HCT116 (cell line): ENCODE measurements at regions not wholly inside any gene's neighbourhood (a gene's known extent, or its start where the extent isn't known, plus 50 kb on each side); places are given as distances from the start of the nearest gene placed in this dataset.

Experiments used
- CBX3 ChIP-seq: IDR thresholded peaks from 2 replicates; pipeline ENCODE4 v1.6.1; 2012; ENCODE audit warnings: low read depth
- FOSL1 ChIP-seq: IDR thresholded peaks from 2 replicates; pipeline ENCODE4 v1.6.1; 2012; ENCODE audit warnings: low read depth
- POLR2A ChIP-seq: IDR thresholded peaks from 2 replicates; pipeline ENCODE4 v1.7.0; 2011; ENCODE audit warnings: borderline replicate concordance; ENCODE audit not compliant: insufficient read depth, insufficient read length; ENCODE audit errors: extremely low read depth
- SP1 ChIP-seq: IDR thresholded peaks from 2 replicates; pipeline ENCODE4 v1.6.1; 2012; ENCODE audit warnings: low read depth
- ZNF274 ChIP-seq: fragments of 200-500 bp; sonication (Bioruptor generic); IDR thresholded peaks from 2 replicates; pipeline ENCODE4 v1.6.1; 2014; ENCODE audit warnings: mild to moderate bottlenecking, low read depth, low read length, inconsistent platforms
- TF ChIP-seq, protein P1 (sequence below): IDR thresholded peaks from 2 replicates; pipeline ENCODE4 v1.6.1; 2012; ENCODE audit warnings: low read depth
- TF ChIP-seq, protein P2 (sequence below), 3 experiments: fragments of 200-600 bp in 1 of 3; sonication (generic) in 1 of 3; IDR thresholded peaks in 2 of 3; conservative IDR thresholded peaks in 1 of 3; 2 replicates each; pipeline ENCODE4 v1.5.1; 2012 to 2017; ENCODE audit warnings: low read depth in 2 of 3, low read length in 2 of 3, antibody characterized with exemption in 1 of 3, borderline replicate concordance in 1 of 3, control low read depth in 1 of 3, mild to moderate bottlenecking in 1 of 3, mixed read lengths in 1 of 3, mixed run types in 1 of 3, moderate library complexity in 1 of 3; ENCODE audit not compliant: insufficient read depth in 1 of 3

DNA sequence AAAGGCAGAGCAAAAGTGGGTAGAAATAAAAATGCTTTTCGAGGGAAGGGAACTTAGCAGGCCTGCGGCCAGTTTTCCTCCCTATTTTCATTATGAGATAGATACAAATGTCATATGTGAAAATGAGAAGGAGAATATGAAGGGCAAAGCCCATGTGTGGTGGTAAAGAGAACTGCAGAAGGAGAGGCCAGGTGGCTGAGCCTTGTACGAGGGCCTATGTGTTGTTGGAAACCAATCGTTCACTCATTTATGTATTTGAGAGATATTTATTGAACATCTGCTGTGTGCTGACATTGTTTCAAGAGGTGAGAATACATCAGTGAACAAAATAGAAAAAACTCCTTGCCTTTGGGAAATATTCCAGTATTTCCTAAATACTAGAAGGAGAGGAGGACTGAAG is 147.7 kb downstream of the SH3BGRL2 start:
- TF ChIP-seq CBX3 (no peak), FOSL1 (no peak), SP1 (no peak), POLR2A (no peak), ZNF274 (no peak)
- TF ChIP-seq, protein P1, sequence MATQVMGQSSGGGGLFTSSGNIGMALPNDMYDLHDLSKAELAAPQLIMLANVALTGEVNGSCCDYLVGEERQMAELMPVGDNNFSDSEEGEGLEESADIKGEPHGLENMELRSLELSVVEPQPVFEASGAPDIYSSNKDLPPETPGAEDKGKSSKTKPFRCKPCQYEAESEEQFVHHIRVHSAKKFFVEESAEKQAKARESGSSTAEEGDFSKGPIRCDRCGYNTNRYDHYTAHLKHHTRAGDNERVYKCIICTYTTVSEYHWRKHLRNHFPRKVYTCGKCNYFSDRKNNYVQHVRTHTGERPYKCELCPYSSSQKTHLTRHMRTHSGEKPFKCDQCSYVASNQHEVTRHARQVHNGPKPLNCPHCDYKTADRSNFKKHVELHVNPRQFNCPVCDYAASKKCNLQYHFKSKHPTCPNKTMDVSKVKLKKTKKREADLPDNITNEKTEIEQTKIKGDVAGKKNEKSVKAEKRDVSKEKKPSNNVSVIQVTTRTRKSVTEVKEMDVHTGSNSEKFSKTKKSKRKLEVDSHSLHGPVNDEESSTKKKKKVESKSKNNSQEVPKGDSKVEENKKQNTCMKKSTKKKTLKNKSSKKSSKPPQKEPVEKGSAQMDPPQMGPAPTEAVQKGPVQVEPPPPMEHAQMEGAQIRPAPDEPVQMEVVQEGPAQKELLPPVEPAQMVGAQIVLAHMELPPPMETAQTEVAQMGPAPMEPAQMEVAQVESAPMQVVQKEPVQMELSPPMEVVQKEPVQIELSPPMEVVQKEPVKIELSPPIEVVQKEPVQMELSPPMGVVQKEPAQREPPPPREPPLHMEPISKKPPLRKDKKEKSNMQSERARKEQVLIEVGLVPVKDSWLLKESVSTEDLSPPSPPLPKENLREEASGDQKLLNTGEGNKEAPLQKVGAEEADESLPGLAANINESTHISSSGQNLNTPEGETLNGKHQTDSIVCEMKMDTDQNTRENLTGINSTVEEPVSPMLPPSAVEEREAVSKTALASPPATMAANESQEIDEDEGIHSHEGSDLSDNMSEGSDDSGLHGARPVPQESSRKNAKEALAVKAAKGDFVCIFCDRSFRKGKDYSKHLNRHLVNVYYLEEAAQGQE = no peak
- TF ChIP-seq, protein P2, sequence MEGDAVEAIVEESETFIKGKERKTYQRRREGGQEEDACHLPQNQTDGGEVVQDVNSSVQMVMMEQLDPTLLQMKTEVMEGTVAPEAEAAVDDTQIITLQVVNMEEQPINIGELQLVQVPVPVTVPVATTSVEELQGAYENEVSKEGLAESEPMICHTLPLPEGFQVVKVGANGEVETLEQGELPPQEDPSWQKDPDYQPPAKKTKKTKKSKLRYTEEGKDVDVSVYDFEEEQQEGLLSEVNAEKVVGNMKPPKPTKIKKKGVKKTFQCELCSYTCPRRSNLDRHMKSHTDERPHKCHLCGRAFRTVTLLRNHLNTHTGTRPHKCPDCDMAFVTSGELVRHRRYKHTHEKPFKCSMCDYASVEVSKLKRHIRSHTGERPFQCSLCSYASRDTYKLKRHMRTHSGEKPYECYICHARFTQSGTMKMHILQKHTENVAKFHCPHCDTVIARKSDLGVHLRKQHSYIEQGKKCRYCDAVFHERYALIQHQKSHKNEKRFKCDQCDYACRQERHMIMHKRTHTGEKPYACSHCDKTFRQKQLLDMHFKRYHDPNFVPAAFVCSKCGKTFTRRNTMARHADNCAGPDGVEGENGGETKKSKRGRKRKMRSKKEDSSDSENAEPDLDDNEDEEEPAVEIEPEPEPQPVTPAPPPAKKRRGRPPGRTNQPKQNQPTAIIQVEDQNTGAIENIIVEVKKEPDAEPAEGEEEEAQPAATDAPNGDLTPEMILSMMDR (IDR thresholded peaks at IDR 0.05 in 2 of 3, conservative IDR thresholded peaks at IDR 0.05 in 1 of 3; ENCODE audit: borderline replicate concordance in 1 of 3, insufficient read depth in 1 of 3, low read depth in 2 of 3, low read length in 2 of 3) = peak in 1 of 3 experiments; percentile 21; a peak in 2 of 6 replicates
